ENCODE measurements at regions not wholly inside any gene's neighbourhood (a gene's known extent, or its start where the extent isn't known, plus 50 kb on each side); places are given as distances from the start of the nearest gene placed in this dataset.
"Not testable (repeated sequence)": the region's sequence is repeated elsewhere in the genome, so short reads cannot be mapped to it uniquely, and the experiment has no call there.

DNA sequence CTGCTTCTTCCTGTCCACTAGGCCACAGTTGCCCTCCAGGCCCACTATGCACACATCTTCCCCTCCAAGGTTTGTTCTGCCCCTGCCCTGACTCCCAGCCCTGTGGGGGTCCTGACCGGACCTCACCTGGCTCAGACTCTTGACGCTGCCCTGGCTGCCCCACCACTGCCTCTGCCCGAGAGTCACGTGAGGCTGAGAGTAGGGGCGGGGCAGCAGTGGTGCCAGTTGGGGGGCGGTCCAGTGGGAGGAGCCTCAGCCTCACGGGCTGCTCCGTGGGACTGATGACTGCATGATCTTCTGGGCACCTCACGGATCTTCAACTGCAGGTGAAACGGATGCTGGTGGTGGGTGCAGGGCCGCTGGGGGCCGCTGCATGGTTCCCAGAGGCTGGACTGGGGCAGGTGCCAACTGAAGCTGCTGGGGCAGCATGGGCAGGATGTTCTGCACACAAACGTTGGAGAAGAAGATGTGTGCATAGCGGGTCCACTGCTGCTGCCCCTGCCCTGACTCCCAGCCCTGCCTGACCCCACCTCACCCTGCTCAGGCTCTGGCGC lies 77.6 kb downstream of the HHIPL2 start:
- TF ChIP-seq, protein P1, sequence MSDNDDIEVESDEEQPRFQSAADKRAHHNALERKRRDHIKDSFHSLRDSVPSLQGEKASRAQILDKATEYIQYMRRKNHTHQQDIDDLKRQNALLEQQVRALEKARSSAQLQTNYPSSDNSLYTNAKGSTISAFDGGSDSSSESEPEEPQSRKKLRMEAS (IDR thresholded peaks at IDR 0.05) = 0 out of 2 replicates have a peak, but pooled peaks have one; percentile 20
- H3K4me2 ChIP-seq (ENCODE audit: low read length) = peak overlapping the region; percentile 37
- H3K27ac ChIP-seq (ENCODE audit: low read depth, low read length); RAD21 ChIA-PET (ENCODE audit: low non-redundant PET in 1 of 2, low total read pairs in 2 of 2, uncharacterized antibody in 2 of 2, unreplicated experiment in 2 of 2); H2AFZ ChIP-seq (ENCODE audit: low read depth, low read length, poor library complexity, severe bottlenecking); H4K20me1 ChIP-seq (ENCODE audit: insufficient read depth); CTCF ChIA-PET; H3K9me3 ChIP-seq (ENCODE audit: control insufficient read depth in 1 of 2, insufficient read depth in 1 of 2, low read depth in 1 of 2, low read length in 2 of 2); H3K4me1 ChIP-seq (ENCODE audit: control insufficient read depth in 1 of 2, insufficient read depth in 2 of 2, low read length in 2 of 2); H3K36me3 ChIP-seq (ENCODE audit: control insufficient read depth in 1 of 2, insufficient read depth in 2 of 2, low read length in 2 of 2); ATAC-seq; BruUV-seq (replicated peaks); intact Hi-C loops (cut with micrococcal nuclease); H3K27me3 ChIP-seq (ENCODE audit: insufficient read depth, low read length); POLR2A ChIA-PET; H3K79me2 ChIP-seq (ENCODE audit: insufficient read depth, low read length); H3K4me3 ChIP-seq (replicated peaks in 1 of 2; ENCODE audit: low read depth in 1 of 2, low read length in 2 of 2); DNase-seq (ENCODE audit: low read depth, low spot score); H3K9ac ChIP-seq (ENCODE audit: low read length); H3K9me2 ChIP-seq (ENCODE audit: insufficient read depth): not testable (repeated sequence)

DNA sequence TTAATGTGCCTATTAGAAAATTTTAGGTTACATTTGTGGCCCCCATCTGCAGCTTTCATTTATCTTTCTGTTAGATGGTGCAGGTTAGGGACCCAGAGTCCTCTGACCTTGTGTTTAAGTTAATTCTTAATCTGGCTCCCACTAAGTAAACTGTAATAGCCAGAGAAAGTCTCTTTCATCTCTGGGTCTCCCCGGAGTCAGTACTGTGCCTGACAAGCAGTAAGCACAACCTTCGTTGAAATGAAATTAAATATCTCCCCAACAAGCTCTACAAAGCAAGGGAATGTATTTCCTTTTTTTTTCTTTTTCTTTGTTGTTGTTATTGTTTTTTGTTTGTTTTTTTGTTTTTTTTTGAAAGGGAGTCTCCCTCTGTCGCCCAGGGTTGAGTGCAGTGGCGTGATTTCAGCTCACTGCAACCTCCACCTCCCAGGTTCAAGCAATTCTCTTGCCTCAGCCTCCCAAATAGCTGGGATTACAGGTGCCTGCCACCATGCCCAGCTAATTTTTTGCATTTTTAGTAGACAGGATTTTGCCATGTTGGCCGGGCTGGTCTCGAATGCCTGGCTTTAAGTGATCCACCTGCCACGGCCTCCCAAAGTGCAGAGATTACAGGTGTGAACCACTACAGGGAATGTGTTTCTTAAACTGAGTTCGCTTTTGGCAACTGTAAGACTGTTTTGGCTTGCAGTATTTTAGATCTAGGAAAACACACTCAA lies 81.6 kb downstream of the HHIPL2 start:
- DNase-seq (ENCODE audit: low read depth, low spot score) = no peak
- H3K27me3 ChIP-seq (ENCODE audit: insufficient read depth, low read length) = no peaks in the 10 kb centered on the region
- H3K4me2 ChIP-seq (ENCODE audit: low read length) = no peak overlapping the region
- RAD21 ChIA-PET (ENCODE audit: low non-redundant PET in 1 of 2, low total read pairs in 2 of 2, uncharacterized antibody in 2 of 2, unreplicated experiment in 2 of 2) = no interaction called here
- CTCF ChIA-PET = interaction anchor here (1.8 to 3.0 kb wide), 3 partner anchors 168 to 657 kb away, joined by 5 to 36 read pairs (median 10); no protein-coding TSS in a partner anchor
- ATAC-seq = no peak
- H2AFZ ChIP-seq (ENCODE audit: low read depth, low read length, poor library complexity, severe bottlenecking) = no peak overlapping the region
- no peak overlapping the region for H3K9ac ChIP-seq (ENCODE audit: low read length)
- no peak overlapping the region for H3K4me3 ChIP-seq (replicated peaks in 1 of 2; ENCODE audit: low read depth in 1 of 2, low read length in 2 of 2)
- BruUV-seq (replicated peaks) = no TSS peak
- no peaks in the 10 kb centered on the region for H4K20me1 ChIP-seq (ENCODE audit: insufficient read depth)
- no peaks in the 10 kb centered on the region for H3K79me2 ChIP-seq (ENCODE audit: insufficient read depth, low read length)
- intact Hi-C loops (cut with micrococcal nuclease) = loop anchor here (5.0 kb wide), 1 partner anchor 326 kb away; no protein-coding TSS in a partner anchor
- no peak overlapping the region; the same call in 1 of the 2 replicates for H3K27ac ChIP-seq (ENCODE audit: low read depth, low read length)
- no peak for TF ChIP-seq RAD21 (IDR thresholded peaks at IDR 0.05; ENCODE audit: low read depth)
- H3K9me3 ChIP-seq (ENCODE audit: control insufficient read depth in 1 of 2, insufficient read depth in 1 of 2, low read depth in 1 of 2, low read length in 2 of 2) = no peaks in the 10 kb centered on the region
- POLR2A ChIA-PET = interaction anchor here (1.8 kb wide), 1 partner anchor 168 kb away, joined by 7 read pairs; no protein-coding TSS in a partner anchor
- H3K36me3 ChIP-seq (ENCODE audit: control insufficient read depth in 1 of 2, insufficient read depth in 2 of 2, low read length in 2 of 2) = no peaks in the 10 kb centered on the region
- H3K9me2 ChIP-seq (ENCODE audit: insufficient read depth) = no peaks in the 10 kb centered on the region
- H3K4me1 ChIP-seq (ENCODE audit: control insufficient read depth in 1 of 2, insufficient read depth in 2 of 2, low read length in 2 of 2) = peaks cover 2 to 12% of the 10 kb centered on the region in 2 experiments; a peak in 3 of 4 replicates

Data from HCT116 (cell line).